Esophagus muscularis mucosa (tissue), 3 donors: ENCODE measurements at regions not wholly inside any gene's neighbourhood (a gene's known extent, or its start where the extent isn't known, plus 50 kb on each side); places are given as distances from the start of the nearest gene placed in this dataset.

Experiments used
- CTCF ChIP-seq, 3 experiments: fragments of 200-600 bp in 2 of 3; fragments of 450-650 bp in 1 of 3; sonication (generic) in 2 of 3; IDR thresholded peaks; one replicate each; pipeline ENCODE4 v1.5.1; 2017 to 2019; ENCODE audit warnings: antibody characterized with exemption in 3 of 3, mild to moderate bottlenecking in 2 of 3, moderate library complexity in 1 of 3
- POLR2A ChIP-seq: fragments of 450-650 bp; IDR thresholded peaks from one replicate; pipeline ENCODE4 v1.6.1; 2017; ENCODE audit warnings: antibody characterized with exemption, moderate library complexity, mild to moderate bottlenecking, low read depth
- POLR2AphosphoS5 ChIP-seq, 2 donors: sonication (generic); formaldehyde crosslinking; IDR thresholded peaks; one replicate each; pipeline ENCODE4 v1.6.1; 2017; ENCODE audit warnings: antibody characterized with exemption in 2 of 2

- TF ChIP-seq POLR2AphosphoS5 (IDR thresholded peaks at IDR 0.05) (no peak), CTCF (IDR thresholded peaks at IDR 0.05) (no peak), POLR2A (no peak)
Measured at GRCh38 chr9:26335116-26335515, 557.5 kb downstream of the CAAP1 start.
